Neural progenitor cell (in vitro differentiated cells): ENCODE measurements at regions not wholly inside any gene's neighbourhood (a gene's known extent, or its start where the extent isn't known, plus 50 kb on each side); places are given as distances from the start of the nearest gene placed in this dataset.
"Not testable (repeated sequence)": the region's sequence is repeated elsewhere in the genome, so short reads cannot be mapped to it uniquely, and the experiment has no call there.

Source experiments
- DNase-seq: peaks from one replicate; pipeline ENCODE4 v3.0.0-alpha.2; 2016; ENCODE audit warnings: low spot score
- H2AFZ ChIP-seq: fragments of 200-600 bp; sonication (generic); replicated peaks from 2 replicates; pipeline ENCODE4 v1.6.1; 2016; ENCODE audit warnings: antibody characterized with exemption
- H3F3A ChIP-seq: fragments of 200-600 bp; sonication (generic); 2 replicates; pipeline ENCODE4 v1.6.1; 2016; ENCODE audit warnings: antibody characterized with exemption, low read depth
- H3K27ac ChIP-seq: fragments of 200-600 bp; sonication (generic); 2 replicates; pipeline ENCODE4 v1.5.1; 2016; ENCODE audit warnings: mild to moderate bottlenecking
- H3K27me3 ChIP-seq: fragments of 200-600 bp; sonication (generic); 2 replicates; pipeline ENCODE4 v1.6.1; 2016; ENCODE audit warnings: mild to moderate bottlenecking, moderate library complexity
- H3K36me3 ChIP-seq: fragments of 200-600 bp; sonication (generic); 2 replicates; pipeline ENCODE4 v1.5.1; 2016
- H3K4me1 ChIP-seq: fragments of 200-600 bp; sonication (generic); 2 replicates; pipeline ENCODE4 v1.6.1; 2016; ENCODE audit warnings: mixed run types
- H3K4me2 ChIP-seq: fragments of 200-600 bp; sonication (generic); 2 replicates; pipeline ENCODE4 v1.6.1; 2016
- H3K4me3 ChIP-seq: fragments of 200-600 bp; sonication (generic); 2 replicates; pipeline ENCODE4 v1.5.1; 2016
- H3K79me2 ChIP-seq: fragments of 200-600 bp; sonication (generic); 2 replicates; pipeline ENCODE4 v1.6.1; 2016; ENCODE audit warnings: low read depth
- H3K9ac ChIP-seq: fragments of 200-600 bp; sonication (generic); 2 replicates; pipeline ENCODE4 v1.6.1; 2016
- H3K9me3 ChIP-seq: fragments of 200-600 bp; sonication (generic); 2 replicates; pipeline ENCODE4 v1.5.1; 2016; ENCODE audit warnings: low read depth
- H4K20me1 ChIP-seq: fragments of 200-600 bp; sonication (generic); 2 replicates; pipeline ENCODE4 v1.6.1; 2016; ENCODE audit warnings: low read depth
- H3K27ac Mint-ChIP-seq: 3 replicates; pipeline ENCODE4 v1.8.0; 2021; ENCODE audit warnings: mixed read lengths
- H3K27me3 Mint-ChIP-seq: 2 replicates; pipeline ENCODE4 v1.8.0; 2022; ENCODE audit warnings: low read depth, mild to moderate bottlenecking, inconsistent platforms, moderate library complexity, mixed read lengths; ENCODE audit not compliant: insufficient read depth
- H3K36me3 Mint-ChIP-seq: 3 replicates; pipeline ENCODE4 v1.8.0; 2021; ENCODE audit warnings: mixed read lengths
- H3K4me1 Mint-ChIP-seq: 3 replicates; pipeline ENCODE4 v1.8.0; 2021; ENCODE audit warnings: mixed read lengths
- H3K4me3 Mint-ChIP-seq: 3 replicates; pipeline ENCODE4 v1.8.0; 2021; ENCODE audit warnings: mild to moderate bottlenecking, moderate library complexity, mixed read lengths
- H3K9me3 Mint-ChIP-seq: 3 replicates; pipeline ENCODE4 v1.8.0; 2020; ENCODE audit warnings: mixed read lengths

GRCh38 chr21:8194042-8194441 lies 2327.3 kb upstream of the TPTE start:
- not testable (repeated sequence) for H3K36me3 Mint-ChIP-seq, H3K4me3 Mint-ChIP-seq, H3K27me3 ChIP-seq, H3K4me1 ChIP-seq, H3K27ac ChIP-seq, H3K9me3 Mint-ChIP-seq, DNase-seq, H4K20me1 ChIP-seq, H3K79me2 ChIP-seq, H2AFZ ChIP-seq, H3K4me2 ChIP-seq, H3K27me3 Mint-ChIP-seq, H3K9me3 ChIP-seq, H3K27ac Mint-ChIP-seq, H3K9ac ChIP-seq, H3K36me3 ChIP-seq, H3K4me3 ChIP-seq, H3F3A ChIP-seq, H3K4me1 Mint-ChIP-seq

GRCh38 chr21:8197377-8198027 lies 2323.9 kb upstream of the TPTE start:
- not testable (repeated sequence) for H3K9me3 ChIP-seq, H3K27me3 ChIP-seq, H3K4me3 ChIP-seq, H3K4me3 Mint-ChIP-seq, H3K27me3 Mint-ChIP-seq, H3K4me1 Mint-ChIP-seq, H3K4me2 ChIP-seq, H3K9me3 Mint-ChIP-seq, H3F3A ChIP-seq, H3K79me2 ChIP-seq, H2AFZ ChIP-seq, DNase-seq, H3K36me3 Mint-ChIP-seq, H3K36me3 ChIP-seq, H3K9ac ChIP-seq, H4K20me1 ChIP-seq, H3K27ac Mint-ChIP-seq, H3K27ac ChIP-seq, H3K4me1 ChIP-seq

- DNase-seq, H3K4me1 ChIP-seq: not testable (repeated sequence)
Observed at GRCh38 chr21:8205094-8205891, 2316.1 kb upstream of the TPTE start.

GRCh38 chr21:8205892-8206188 lies 2315.5 kb upstream of the TPTE start:
- H2AFZ ChIP-seq, H3K27me3 ChIP-seq, H3K27ac ChIP-seq, H3K9me3 ChIP-seq, H3K36me3 Mint-ChIP-seq, DNase-seq, H3K9ac ChIP-seq, H3K9me3 Mint-ChIP-seq, H3K4me2 ChIP-seq, H4K20me1 ChIP-seq, H3K4me3 ChIP-seq, H3K4me1 ChIP-seq, H3K4me3 Mint-ChIP-seq, H3K79me2 ChIP-seq, H3F3A ChIP-seq, H3K27me3 Mint-ChIP-seq, H3K4me1 Mint-ChIP-seq, H3K27ac Mint-ChIP-seq, H3K36me3 ChIP-seq: not testable (repeated sequence)

More at GRCh38 chr21:8205094-8205891, 2316.1 kb upstream of the TPTE start:
- not testable (repeated sequence) for H4K20me1 ChIP-seq, H3K9me3 ChIP-seq, H3K9ac ChIP-seq, H3K4me3 Mint-ChIP-seq, H3K9me3 Mint-ChIP-seq, H3K27ac Mint-ChIP-seq, H3K27ac ChIP-seq, H3K27me3 Mint-ChIP-seq, H3K36me3 ChIP-seq, H3K27me3 ChIP-seq, H3K79me2 ChIP-seq, H3K4me3 ChIP-seq, H3K4me1 Mint-ChIP-seq, H3F3A ChIP-seq, H2AFZ ChIP-seq, H3K4me2 ChIP-seq, H3K36me3 Mint-ChIP-seq

GRCh38 chr21:8212986-8213550 lies 2308.3 kb upstream of the TPTE start:
- H3K27ac Mint-ChIP-seq, H3K27me3 Mint-ChIP-seq, H3K27me3 ChIP-seq, H4K20me1 ChIP-seq, H3K9me3 ChIP-seq, H3K9ac ChIP-seq, H3K4me1 Mint-ChIP-seq, DNase-seq, H3K4me1 ChIP-seq, H3K9me3 Mint-ChIP-seq, H2AFZ ChIP-seq, H3K27ac ChIP-seq, H3F3A ChIP-seq, H3K36me3 Mint-ChIP-seq, H3K4me2 ChIP-seq, H3K36me3 ChIP-seq, H3K79me2 ChIP-seq, H3K4me3 ChIP-seq, H3K4me3 Mint-ChIP-seq: not testable (repeated sequence)

DNA sequence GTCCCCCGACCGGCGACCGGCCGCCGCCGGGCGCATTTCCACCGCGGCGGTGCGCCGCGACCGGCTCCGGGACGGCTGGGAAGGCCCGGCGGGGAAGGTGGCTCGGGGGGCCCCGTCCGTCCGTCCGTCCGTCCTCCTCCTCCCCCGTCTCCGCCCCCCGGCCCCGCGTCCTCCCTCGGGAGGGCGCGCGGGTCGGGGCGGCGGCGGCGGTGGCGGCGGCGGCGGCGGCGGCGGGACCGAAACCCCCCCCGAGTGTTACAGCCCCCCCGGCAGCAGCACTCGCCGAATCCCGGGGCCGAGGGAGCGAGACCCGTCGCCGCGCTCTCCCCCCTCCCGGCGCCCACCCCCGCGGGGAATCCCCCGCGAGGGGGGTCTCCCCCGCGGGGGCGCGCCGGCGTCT lies 2306.8 kb upstream of the TPTE start:
- DNase-seq, H4K20me1 ChIP-seq, H3K27me3 Mint-ChIP-seq, H3K4me1 ChIP-seq, H3K36me3 ChIP-seq, H3K9me3 ChIP-seq, H3F3A ChIP-seq, H3K27me3 ChIP-seq, H3K27ac Mint-ChIP-seq, H3K27ac ChIP-seq, H3K4me2 ChIP-seq, H3K9ac ChIP-seq, H3K4me3 ChIP-seq, H3K4me1 Mint-ChIP-seq, H3K9me3 Mint-ChIP-seq, H3K36me3 Mint-ChIP-seq, H2AFZ ChIP-seq, H3K79me2 ChIP-seq, H3K4me3 Mint-ChIP-seq: not testable (repeated sequence)

- not testable (repeated sequence) for H3K9me3 ChIP-seq, H3K36me3 ChIP-seq, H3K27ac Mint-ChIP-seq, DNase-seq, H2AFZ ChIP-seq, H3K4me3 Mint-ChIP-seq, H4K20me1 ChIP-seq, H3K9ac ChIP-seq, H3K4me1 ChIP-seq, H3K79me2 ChIP-seq, H3K27me3 ChIP-seq, H3K27ac ChIP-seq, H3K36me3 Mint-ChIP-seq, H3K4me2 ChIP-seq, H3K4me1 Mint-ChIP-seq, H3F3A ChIP-seq, H3K4me3 ChIP-seq
- peaks cover 10% of the 10 kb centered on the region for H3K9me3 Mint-ChIP-seq
- peaks cover 10% of the 10 kb centered on the region for H3K27me3 Mint-ChIP-seq
Observed at GRCh38 chr21:8229366-8230150, 2291.8 kb upstream of the TPTE start.

GRCh38 chr21:8231252-8231651 lies 2290.1 kb upstream of the TPTE start:
- DNase-seq, H3K36me3 ChIP-seq, H3K4me2 ChIP-seq, H3K4me1 ChIP-seq, H3K27ac Mint-ChIP-seq, H3K36me3 Mint-ChIP-seq, H4K20me1 ChIP-seq, H3K27ac ChIP-seq, H3F3A ChIP-seq, H3K4me1 Mint-ChIP-seq, H3K4me3 Mint-ChIP-seq, H3K27me3 ChIP-seq, H3K79me2 ChIP-seq, H2AFZ ChIP-seq, H3K9me3 ChIP-seq, H3K9ac ChIP-seq, H3K4me3 ChIP-seq: not testable (repeated sequence)
- H3K9me3 Mint-ChIP-seq = peaks cover 10% of the 10 kb centered on the region
- peaks cover 10% of the 10 kb centered on the region for H3K27me3 Mint-ChIP-seq
